Keratinocyte (primary cell): ENCODE measurements at regions not wholly inside any gene's neighbourhood (a gene's known extent, or its start where the extent isn't known, plus 50 kb on each side); places are given as distances from the start of the nearest gene placed in this dataset.

Experiments
- DNase-seq: peaks from one replicate; pipeline ENCODE4 v3.0.0-alpha.2; 2011; ENCODE audit warnings: low read depth, missing footprints, low spot score
- FAIRE-seq: peaks from 2 replicates; lab custom pipeline; 2011; peaks lifted over from hg19 to GRCh38; lab: Jason Lieb, UNC
- H2AFZ ChIP-seq: 2 replicates; pipeline ENCODE4 v1.6.0; 2012; ENCODE audit warnings: low read length, control low read depth, inconsistent platforms; ENCODE audit not compliant: control insufficient read depth
- H3K27ac ChIP-seq: 2 replicates; pipeline ENCODE4 v1.5.1; 2011; ENCODE audit warnings: low read length; ENCODE audit not compliant: control insufficient read depth, insufficient read depth
- H3K27me3 ChIP-seq: 3 replicates; pipeline ENCODE4 v1.6.0; 2011; ENCODE audit warnings: low read length; ENCODE audit not compliant: control insufficient read depth, insufficient read depth; ENCODE audit errors: extremely low read depth
- H3K36me3 ChIP-seq, 2 experiments: 2 replicates in 1 of 2; 3 replicates in 1 of 2; pipeline ENCODE4 v1.5.1; 2011; ENCODE audit warnings: low read length in 2 of 2, mild to moderate bottlenecking in 1 of 2; ENCODE audit not compliant: control insufficient read depth in 2 of 2, insufficient read depth in 2 of 2; ENCODE audit errors: extremely low read depth in 1 of 2
- H3K4me1 ChIP-seq: 3 replicates; pipeline ENCODE4 v1.5.1; 2011; ENCODE audit warnings: low read length; ENCODE audit not compliant: control insufficient read depth, insufficient read depth; ENCODE audit errors: extremely low read depth
- H3K4me2 ChIP-seq: 3 replicates; pipeline ENCODE4 v1.6.0; 2011; ENCODE audit warnings: low read depth, low read length; ENCODE audit not compliant: control insufficient read depth, insufficient read depth; ENCODE audit errors: extremely low read depth
- H3K4me3 ChIP-seq, 3 experiments: fragments of 200-600 bp in 1 of 3; sonication (generic) in 1 of 3; 2 replicates in 2 of 3; 3 replicates in 1 of 3; pipeline ENCODE4 v1.5.1; 2011 to 2016; ENCODE audit warnings: low read length in 3 of 3, mild to moderate bottlenecking in 3 of 3, control low read depth in 2 of 3, inconsistent platforms in 1 of 3, low read depth in 1 of 3, mixed read lengths in 1 of 3, mixed run types in 1 of 3, moderate library complexity in 1 of 3; ENCODE audit not compliant: control insufficient read depth in 2 of 3, insufficient read depth in 2 of 3; ENCODE audit errors: extremely low read depth in 1 of 3
- H3K79me2 ChIP-seq: 2 replicates; pipeline ENCODE4 v1.6.0; 2012; ENCODE audit warnings: low read length; ENCODE audit not compliant: control insufficient read depth, insufficient read depth
- H3K9ac ChIP-seq: 3 replicates; pipeline ENCODE4 v1.6.0; 2011; ENCODE audit warnings: low read length; ENCODE audit not compliant: control insufficient read depth, insufficient read depth; ENCODE audit errors: extremely low read depth
- H3K9me1 ChIP-seq: 3 replicates; pipeline ENCODE4 v1.6.0; 2011; ENCODE audit warnings: low read length; ENCODE audit not compliant: control insufficient read depth, insufficient read depth; ENCODE audit errors: extremely low read depth
- H3K9me3 ChIP-seq: 2 replicates; pipeline ENCODE4 v1.5.1; 2012; ENCODE audit warnings: low read depth, low read length; ENCODE audit not compliant: control insufficient read depth
- H4K20me1 ChIP-seq: 3 replicates; pipeline ENCODE4 v1.6.0; 2011; ENCODE audit warnings: low read length; ENCODE audit not compliant: control insufficient read depth, insufficient read depth; ENCODE audit errors: extremely low read depth
- EZH2 ChIP-seq: IDR thresholded peaks from one replicate; pipeline ENCODE4 v1.6.1; 2012; ENCODE audit warnings: inconsistent platforms, mild to moderate bottlenecking, low read length, moderate library complexity
- dilution Hi-C: fragments of 300-500 bp; cut with MboI; formaldehyde crosslinking; loops from one replicate; pipeline ENCODE4 v1.7.0; 2020; ENCODE audit warnings: low sequenced_read_pairs; ENCODE audit not compliant: extremely low pct_ligation_motif_present
- TF ChIP-seq, protein P1 (sequence below), 3 experiments: IDR thresholded peaks in 1 of 3; conservative IDR thresholded peaks in 1 of 3; optimal IDR thresholded peaks in 1 of 3; 2 replicates in 2 of 3; 3 replicates in 1 of 3; pipeline versions ENCODE3 to v1.5.1; 2011; ENCODE audit warnings: low read length in 3 of 3, mild to moderate bottlenecking in 3 of 3, moderate library complexity in 2 of 3, control low read depth in 1 of 3, inconsistent platforms in 1 of 3; ENCODE audit not compliant: insufficient read depth in 2 of 3; ENCODE audit errors: extremely low read depth in 1 of 3

GRCh38 chr1:193697776-193698175 lies 511.4 kb upstream of the B3GALT2 start:
- H3K27me3 ChIP-seq: no peaks in the 10 kb centered on the region
- TF ChIP-seq EZH2: no peak
- TF ChIP-seq, protein P1, sequence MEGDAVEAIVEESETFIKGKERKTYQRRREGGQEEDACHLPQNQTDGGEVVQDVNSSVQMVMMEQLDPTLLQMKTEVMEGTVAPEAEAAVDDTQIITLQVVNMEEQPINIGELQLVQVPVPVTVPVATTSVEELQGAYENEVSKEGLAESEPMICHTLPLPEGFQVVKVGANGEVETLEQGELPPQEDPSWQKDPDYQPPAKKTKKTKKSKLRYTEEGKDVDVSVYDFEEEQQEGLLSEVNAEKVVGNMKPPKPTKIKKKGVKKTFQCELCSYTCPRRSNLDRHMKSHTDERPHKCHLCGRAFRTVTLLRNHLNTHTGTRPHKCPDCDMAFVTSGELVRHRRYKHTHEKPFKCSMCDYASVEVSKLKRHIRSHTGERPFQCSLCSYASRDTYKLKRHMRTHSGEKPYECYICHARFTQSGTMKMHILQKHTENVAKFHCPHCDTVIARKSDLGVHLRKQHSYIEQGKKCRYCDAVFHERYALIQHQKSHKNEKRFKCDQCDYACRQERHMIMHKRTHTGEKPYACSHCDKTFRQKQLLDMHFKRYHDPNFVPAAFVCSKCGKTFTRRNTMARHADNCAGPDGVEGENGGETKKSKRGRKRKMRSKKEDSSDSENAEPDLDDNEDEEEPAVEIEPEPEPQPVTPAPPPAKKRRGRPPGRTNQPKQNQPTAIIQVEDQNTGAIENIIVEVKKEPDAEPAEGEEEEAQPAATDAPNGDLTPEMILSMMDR (optimal IDR thresholded peaks at IDR 0.05 in 1 of 3, IDR thresholded peaks at IDR 0.05 in 1 of 3, conservative IDR thresholded peaks at IDR 0.05 in 1 of 3; ENCODE audit: extremely low read depth in 1 of 3, insufficient read depth in 2 of 3, low read length in 3 of 3): no peak
- no peaks in the 10 kb centered on the region for H4K20me1 ChIP-seq
- no peaks in the 10 kb centered on the region for H3K9me1 ChIP-seq
- no peak overlapping the region for H3K27ac ChIP-seq
- no peaks in the 10 kb centered on the region for H3K9me3 ChIP-seq
- no peak overlapping the region for H3K4me3 ChIP-seq
- FAIRE-seq (no peak), DNase-seq (no peak)
- H3K36me3 ChIP-seq: no peaks in the 10 kb centered on the region
- H2AFZ ChIP-seq: no peak overlapping the region
- H3K4me1 ChIP-seq: peaks cover 9% of the 10 kb centered on the region
- no peak overlapping the region for H3K9ac ChIP-seq
- H3K4me2 ChIP-seq: no peak overlapping the region
- no peaks in the 10 kb centered on the region for H3K79me2 ChIP-seq
- dilution Hi-C loops: no loop called here

DNA sequence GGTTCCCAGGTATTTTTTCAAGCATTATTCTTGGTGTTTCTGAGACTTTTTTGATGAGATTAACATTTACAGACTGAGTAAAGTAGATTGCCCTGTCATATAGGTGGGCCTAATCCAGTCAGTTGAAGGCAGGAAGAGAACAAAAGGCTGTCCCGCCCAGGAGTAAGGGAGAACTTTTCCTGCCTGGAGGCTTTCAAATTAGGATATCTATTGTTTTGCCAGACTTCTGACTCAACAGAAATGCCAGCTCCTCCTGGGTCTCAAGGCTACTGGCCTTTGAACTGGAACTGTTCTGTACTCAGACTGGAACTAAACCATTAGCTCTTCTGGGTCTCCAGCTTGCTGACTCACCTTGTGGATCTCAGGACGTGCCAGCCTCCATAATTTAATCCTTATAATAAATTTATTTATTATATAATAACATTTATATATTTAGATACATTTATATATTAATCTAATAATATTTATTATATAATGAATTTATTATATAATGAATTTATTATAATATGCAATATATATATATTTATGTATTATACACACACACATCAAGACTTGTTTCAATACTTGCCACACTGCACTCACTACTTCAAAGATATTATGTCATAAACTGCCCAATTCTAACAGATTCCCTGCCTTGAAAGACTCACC lies 510.8 kb upstream of the B3GALT2 start:
- Histone ChIP-seq H3K36me3 (no peaks in the 10 kb centered on the region), H2AFZ (no peak overlapping the region)
- dilution Hi-C loops: no loop called here

More for the DNA sequence above, 510.8 kb upstream of the B3GALT2 start:
- Histone ChIP-seq H3K79me2 (no peaks in the 10 kb centered on the region), H3K27ac (no peak overlapping the region), H3K27me3 (no peaks in the 10 kb centered on the region), H3K4me3 (no peak overlapping the region), H3K9me3 (no peaks in the 10 kb centered on the region), H3K4me2 (no peak overlapping the region), H4K20me1 (no peaks in the 10 kb centered on the region), H3K4me1 (peaks cover 9% of the 10 kb centered on the region), H3K9me1 (no peaks in the 10 kb centered on the region), H3K9ac (no peak overlapping the region)
- FAIRE-seq (peak; percentile 5), DNase-seq (no peak)
- no peak for TF ChIP-seq EZH2
- TF ChIP-seq, protein P1 (optimal IDR thresholded peaks at IDR 0.05 in 1 of 3, IDR thresholded peaks at IDR 0.05 in 1 of 3, conservative IDR thresholded peaks at IDR 0.05 in 1 of 3; ENCODE audit: extremely low read depth in 1 of 3, insufficient read depth in 2 of 3, low read length in 3 of 3): no peak
